ENCODE measurements at regions not wholly inside any gene's neighbourhood (a gene's known extent, or its start where the extent isn't known, plus 50 kb on each side); places are given as distances from the start of the nearest gene placed in this dataset.

DNA sequence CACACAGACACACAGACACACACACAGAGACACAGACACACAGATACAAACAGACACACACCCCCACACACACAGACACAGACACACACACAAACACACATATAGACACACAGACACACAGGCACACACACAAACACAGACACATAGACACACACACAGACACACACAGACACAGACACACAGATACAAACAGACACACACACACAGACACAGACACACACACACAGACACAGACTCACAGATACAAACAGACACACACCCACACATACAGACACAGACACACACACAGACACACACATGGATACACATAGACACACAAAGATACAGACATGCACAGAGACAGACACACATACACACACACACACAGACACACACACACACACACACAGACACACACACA is 174.5 kb downstream of the URI1 start:
- TF ChIP-seq POLR2A (IDR thresholded peaks at IDR 0.05) (no peak), CTCF (IDR thresholded peaks at IDR 0.05) (no peak), EP300 (IDR thresholded peaks at IDR 0.05) (no peak)

All from tibial nerve (tissue), 4 donors.